Mesenchymal stem cell (in vitro differentiated cells and primary cell): ENCODE measurements at regions not wholly inside any gene's neighbourhood (a gene's known extent, or its start where the extent isn't known, plus 50 kb on each side); places are given as distances from the start of the nearest gene placed in this dataset.

Source experiments
- DNase-seq: peaks from one replicate; pipeline ENCODE4 v3.0.0-alpha.2; 2013
- H2AFZ ChIP-seq: one replicate; pipeline ENCODE4 v1.6.1; 2013; ENCODE audit warnings: low read depth, mild to moderate bottlenecking, control low read depth, inconsistent platforms, low read length, moderate library complexity
- H2AK5ac ChIP-seq: 2 replicates; pipeline ENCODE4 v1.6.1; 2013; ENCODE audit warnings: low read length, moderate library complexity, mild to moderate bottlenecking, inconsistent platforms; ENCODE audit not compliant: severe bottlenecking
- H2BK120ac ChIP-seq: one replicate; pipeline ENCODE4 v1.6.1; 2013; ENCODE audit warnings: low read depth, mild to moderate bottlenecking, inconsistent platforms, low read length, moderate library complexity
- H2BK12ac ChIP-seq, 2 experiments: one replicate each; pipeline ENCODE4 v1.6.1; 2013; ENCODE audit warnings: inconsistent platforms in 2 of 2, low read length in 2 of 2, mild to moderate bottlenecking in 2 of 2, moderate library complexity in 2 of 2, control low read depth in 1 of 2
- H2BK15ac ChIP-seq: one replicate; pipeline ENCODE4 v1.6.1; 2013; ENCODE audit warnings: mild to moderate bottlenecking, low read depth, inconsistent platforms; ENCODE audit not compliant: poor library complexity, severe bottlenecking
- H2BK5ac ChIP-seq: 2 replicates; pipeline ENCODE4 v1.6.1; 2013; ENCODE audit warnings: low read depth, mild to moderate bottlenecking, low read length, control low read depth, inconsistent platforms; ENCODE audit not compliant: poor library complexity, severe bottlenecking
- H3K14ac ChIP-seq, 2 experiments: one replicate each; pipeline ENCODE4 v1.6.1; 2013; ENCODE audit warnings: inconsistent platforms in 2 of 2, low read length in 2 of 2, control low read depth in 1 of 2, mild to moderate bottlenecking in 1 of 2, moderate library complexity in 1 of 2
- H3K18ac ChIP-seq, 2 experiments: one replicate each; pipeline ENCODE4 v1.6.1; 2013; ENCODE audit warnings: inconsistent platforms in 2 of 2, low read length in 2 of 2, control low read depth in 1 of 2, low read depth in 1 of 2, mild to moderate bottlenecking in 1 of 2
- H3K23ac ChIP-seq, 2 experiments: one replicate each; pipeline ENCODE4 v1.6.1; 2013; ENCODE audit warnings: inconsistent platforms in 2 of 2, low read length in 2 of 2, mild to moderate bottlenecking in 2 of 2, moderate library complexity in 2 of 2, control low read depth in 1 of 2
- H3K27ac ChIP-seq: 2 replicates; pipeline ENCODE4 v1.5.1; 2013; ENCODE audit warnings: mild to moderate bottlenecking, moderate library complexity, low read length, control low read depth, inconsistent platforms; ENCODE audit not compliant: poor library complexity, severe bottlenecking
- H3K27me3 ChIP-seq, 2 experiments: 2 replicates each; pipeline versions ENCODE4 v1.6.1 to v1.7.0; 2013; ENCODE audit warnings: low read length in 2 of 2, mild to moderate bottlenecking in 2 of 2, moderate library complexity in 2 of 2, control low read depth in 1 of 2, inconsistent platforms in 1 of 2; ENCODE audit not compliant: control insufficient read depth in 1 of 2, insufficient read depth in 1 of 2
- H3K36me3 ChIP-seq, 2 experiments: 2 replicates each; pipeline versions ENCODE4 v1.6.1 to v1.7.0; 2013; ENCODE audit warnings: low read length in 2 of 2, control low read depth in 1 of 2, inconsistent platforms in 1 of 2, low read depth in 1 of 2, mild to moderate bottlenecking in 1 of 2; ENCODE audit not compliant: insufficient read depth in 2 of 2, control insufficient read depth in 1 of 2
- H3K4ac ChIP-seq, 2 experiments: one replicate each; pipeline ENCODE4 v1.6.1; 2013; ENCODE audit warnings: inconsistent platforms in 2 of 2, low read length in 2 of 2, mild to moderate bottlenecking in 2 of 2, moderate library complexity in 2 of 2, control low read depth in 1 of 2, low read depth in 1 of 2
- H3K4me1 ChIP-seq: 2 replicates; pipeline ENCODE4 v1.6.1; 2013; ENCODE audit warnings: low read depth, low read length, control low read depth; ENCODE audit not compliant: control insufficient read depth, insufficient read depth
- H3K4me2 ChIP-seq: 2 replicates; pipeline ENCODE4 v1.6.1; 2013; ENCODE audit warnings: low read length, mild to moderate bottlenecking, inconsistent platforms; ENCODE audit not compliant: poor library complexity, severe bottlenecking
- H3K4me3 ChIP-seq, 2 experiments: 2 replicates each; pipeline versions ENCODE4 v1.5.1 to v1.7.0; 2013; ENCODE audit warnings: low read length in 2 of 2, mild to moderate bottlenecking in 2 of 2, control low read depth in 1 of 2, low read depth in 1 of 2; ENCODE audit not compliant: insufficient read depth in 1 of 2
- H3K79me1 ChIP-seq: replicated peaks from 2 replicates; pipeline ENCODE4 v1.6.1; 2013; ENCODE audit warnings: mild to moderate bottlenecking, control low read depth, low read length, inconsistent platforms; ENCODE audit not compliant: poor library complexity, severe bottlenecking
- H3K9ac ChIP-seq: 2 replicates; pipeline ENCODE4 v1.7.0; 2013; ENCODE audit warnings: mild to moderate bottlenecking, low read length, moderate library complexity
- H3K9me3 ChIP-seq: 2 replicates; pipeline ENCODE4 v1.7.0; 2013; ENCODE audit warnings: mild to moderate bottlenecking, low read length; ENCODE audit not compliant: control insufficient read depth
- H4K8ac ChIP-seq: one replicate; pipeline ENCODE4 v1.6.1; 2013; ENCODE audit warnings: inconsistent platforms, mild to moderate bottlenecking, low read length, moderate library complexity
- H4K91ac ChIP-seq: one replicate; pipeline ENCODE4 v1.6.1; 2013; ENCODE audit warnings: mild to moderate bottlenecking, low read length, inconsistent platforms
- WGBS: methylation state at CpG from one replicate; pipeline ENCODE4 v1.1.7; 2013; ENCODE audit warnings: mixed read lengths; 5-methylcytosine and 5-hydroxymethylcytosine counted together

DNA sequence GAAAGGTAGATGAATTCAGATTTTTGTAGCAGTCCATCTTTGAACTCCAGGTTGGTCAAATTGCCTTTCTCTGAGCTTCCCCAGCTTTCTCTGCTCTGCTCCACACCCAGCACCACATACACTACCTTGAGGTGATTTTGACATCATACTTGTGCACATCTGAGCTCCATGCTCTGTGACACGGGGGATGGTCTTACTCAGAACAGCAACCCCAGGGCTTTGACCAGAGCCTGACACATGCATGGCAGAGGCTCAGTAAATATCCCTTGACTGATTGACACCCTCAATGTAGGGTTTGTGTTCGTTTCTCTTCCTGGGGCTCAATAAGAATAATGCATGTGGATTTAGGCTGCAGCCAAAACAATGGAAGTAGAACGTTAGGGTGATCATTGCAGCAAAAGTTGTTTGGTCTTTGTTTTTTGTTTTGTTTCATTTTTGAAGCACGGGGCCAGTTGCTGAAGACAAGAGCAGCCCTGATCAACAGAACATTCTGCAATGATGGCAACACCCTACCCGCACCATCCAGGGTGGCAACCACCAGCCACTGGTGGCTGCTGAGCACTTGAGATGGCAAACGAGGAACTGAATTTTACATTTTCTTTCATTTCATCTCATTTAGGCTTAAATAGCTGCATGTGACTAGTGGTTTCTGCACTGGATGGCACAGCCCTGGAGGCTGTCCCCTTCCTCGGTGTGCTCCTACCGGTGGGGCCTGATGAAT, 224.8 kb upstream of the TNRC6C start:
- no peak overlapping the region for H2BK5ac ChIP-seq
- H3K4me2 ChIP-seq: no peak overlapping the region
- WGBS: 78% methylated on average over 7 of the region's 8 CpGs
- no peak overlapping the region for H3K23ac ChIP-seq
- no peak overlapping the region for H3K4me3 ChIP-seq
- no peaks in the 10 kb centered on the region for H3K36me3 ChIP-seq
- H2AFZ ChIP-seq: no peak overlapping the region
- H3K4ac ChIP-seq: no peak overlapping the region
- peaks cover 23% of the 10 kb centered on the region for H3K9me3 ChIP-seq
- no peak overlapping the region for H2BK120ac ChIP-seq
- no peaks in the 10 kb centered on the region for H3K79me1 ChIP-seq
- H3K27me3 ChIP-seq: peaks cover 46 to 60% of the 10 kb centered on the region in 2 experiments
- DNase-seq: no peak
- no peak overlapping the region for H2BK15ac ChIP-seq
- H4K8ac ChIP-seq: no peak overlapping the region
- no peak overlapping the region for H3K18ac ChIP-seq
- H2BK12ac ChIP-seq: no peak overlapping the region
- H3K9ac ChIP-seq: no peak overlapping the region
- H3K4me1 ChIP-seq: peaks cover 4% of the 10 kb centered on the region
- no peak overlapping the region for H3K14ac ChIP-seq
- no peak overlapping the region for H2AK5ac ChIP-seq
- H4K91ac ChIP-seq: no peak overlapping the region
- H3K27ac ChIP-seq: no peak overlapping the region

DNA sequence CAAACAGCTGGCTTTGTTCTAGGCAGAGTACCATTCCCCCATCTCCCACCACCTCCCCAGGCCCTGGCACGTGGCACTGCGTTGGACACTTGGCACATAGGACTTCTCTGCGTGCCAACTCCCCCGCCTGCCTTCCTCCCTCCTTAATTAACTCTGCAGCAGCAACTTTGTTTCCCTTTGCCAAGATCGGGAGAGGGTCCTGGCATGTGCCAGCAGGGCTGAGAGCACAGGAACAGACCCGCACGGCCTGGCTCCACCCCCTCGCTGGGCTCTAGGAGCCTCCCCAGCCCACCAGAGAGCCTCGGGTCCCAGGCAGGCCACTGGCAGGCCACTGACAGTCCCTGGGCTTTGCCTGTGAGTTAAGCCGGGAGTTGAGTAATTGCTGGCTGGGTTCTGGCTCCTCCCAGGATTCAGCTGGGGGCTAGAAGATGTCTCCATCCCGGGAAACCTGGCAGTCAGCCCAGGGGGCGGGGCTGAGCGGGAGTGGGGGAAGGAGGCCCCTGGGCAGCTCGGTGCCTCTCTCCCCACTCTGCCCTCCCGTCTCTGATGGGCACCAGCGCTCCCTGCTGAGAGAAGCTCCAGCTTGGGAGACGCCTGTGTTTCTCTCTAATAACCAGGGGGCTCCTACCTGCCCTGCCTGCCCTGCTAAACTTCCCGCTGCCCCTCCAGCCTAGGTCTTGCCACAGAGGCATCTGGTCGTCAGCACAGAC, 224.0 kb upstream of the TNRC6C start:
- peak; percentile 22 for DNase-seq
- Histone ChIP-seq H3K4ac (no peak overlapping the region), H2BK5ac (no peak overlapping the region), H3K4me2 (no peak overlapping the region), H3K4me1 (peaks cover 4% of the 10 kb centered on the region), H3K4me3 (peak overlapping the region in 1 of 2 experiments; percentile 47), H3K23ac (no peak overlapping the region), H3K36me3 (no peaks in the 10 kb centered on the region), H3K27ac (no peak overlapping the region), H3K79me1 (no peaks in the 10 kb centered on the region), H2AK5ac (no peak overlapping the region), H2BK120ac (no peak overlapping the region), H2BK12ac (no peak overlapping the region), H2AFZ (no peak overlapping the region), H3K9me3 (peaks cover 23% of the 10 kb centered on the region), H3K14ac (no peak overlapping the region), H3K18ac (no peak overlapping the region), H3K27me3 (peaks cover 49 to 65% of the 10 kb centered on the region in 2 experiments), H2BK15ac (no peak overlapping the region), H4K8ac (no peak overlapping the region), H3K9ac (no peak overlapping the region), H4K91ac (no peak overlapping the region)
- 46% methylated on average over 19 of the region's 19 CpGs for WGBS

DNA sequence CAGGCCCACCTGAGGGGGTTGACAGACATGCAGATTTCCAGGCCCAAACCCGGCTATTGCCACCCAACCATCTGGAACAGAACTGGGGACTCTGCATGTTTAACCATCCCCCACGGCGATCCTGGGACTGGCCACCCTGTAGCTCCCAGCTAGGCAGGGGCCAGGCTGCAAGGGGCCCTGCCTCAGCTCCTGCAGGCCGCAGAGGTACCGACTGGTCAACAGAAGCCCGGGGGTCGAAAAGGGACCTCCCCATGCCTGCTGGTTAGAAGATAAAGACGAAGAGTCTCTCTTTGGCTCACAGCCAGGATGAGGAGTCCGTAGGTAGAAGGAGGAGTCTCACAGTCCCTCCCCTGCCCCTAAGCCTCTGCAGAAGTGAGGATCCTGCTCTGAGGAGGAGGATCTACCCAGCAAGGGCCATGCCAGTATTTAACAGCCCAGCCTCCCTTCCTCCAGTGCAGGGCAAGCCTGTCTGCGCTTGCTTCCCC, 223.4 kb upstream of the TNRC6C start:
- no peak overlapping the region for H4K91ac ChIP-seq
- no peaks in the 10 kb centered on the region for H3K79me1 ChIP-seq
- peaks cover 4% of the 10 kb centered on the region for H3K4me1 ChIP-seq
- no peak overlapping the region for H3K23ac ChIP-seq
- no peak overlapping the region for H2AK5ac ChIP-seq
- H3K4me2 ChIP-seq: no peak overlapping the region
- peaks cover 23% of the 10 kb centered on the region for H3K9me3 ChIP-seq
- H2BK15ac ChIP-seq: no peak overlapping the region
- no peak overlapping the region for H3K14ac ChIP-seq
- WGBS: 41% methylated on average over 10 of the region's 10 CpGs
- H3K9ac ChIP-seq: no peak overlapping the region
- H3K27ac ChIP-seq: no peak overlapping the region
- H3K27me3 ChIP-seq: peaks cover 46 to 66% of the 10 kb centered on the region in 2 experiments
- H3K4me3 ChIP-seq: no peak overlapping the region
- H2BK120ac ChIP-seq: no peak overlapping the region
- H3K18ac ChIP-seq: peak overlapping the region in 1 of 2 experiments; percentile 5
- H3K4ac ChIP-seq: no peak overlapping the region
- DNase-seq: no peak
- H2BK5ac ChIP-seq: no peak overlapping the region
- H2BK12ac ChIP-seq: no peak overlapping the region
- no peaks in the 10 kb centered on the region for H3K36me3 ChIP-seq
- H4K8ac ChIP-seq: no peak overlapping the region
- H2AFZ ChIP-seq: no peak overlapping the region

DNA sequence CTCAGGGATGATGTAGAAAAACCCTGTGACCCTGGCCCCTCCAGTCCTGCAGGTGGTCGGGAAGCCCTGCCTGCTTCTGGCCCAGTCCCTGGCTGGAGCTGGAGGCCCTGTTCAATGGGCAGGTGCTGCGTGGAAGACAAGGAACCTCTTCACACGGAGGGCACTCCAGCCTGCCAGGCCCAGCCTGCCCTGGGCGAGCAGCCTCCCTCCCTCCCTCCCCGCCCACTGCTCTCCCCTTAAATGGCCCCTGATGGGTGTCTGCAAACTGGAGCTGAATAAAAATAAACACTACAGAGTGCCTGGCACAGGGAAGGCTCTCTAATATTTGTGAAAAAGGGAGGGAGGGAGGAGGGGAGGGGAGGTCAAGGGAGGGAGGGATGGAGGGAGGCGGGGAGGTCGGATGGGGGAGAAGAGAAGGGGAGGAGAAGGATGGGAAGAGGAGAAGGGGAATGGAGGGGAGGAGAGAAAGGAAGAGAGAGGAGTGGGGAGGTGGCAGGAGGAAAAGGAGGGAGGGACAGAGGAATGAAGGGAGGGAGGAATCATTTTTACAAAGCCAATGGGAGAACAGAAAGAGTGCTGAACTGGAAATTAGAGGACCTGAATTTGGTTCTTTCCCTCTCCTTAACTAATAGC, 222.8 kb upstream of the TNRC6C start:
- no peak overlapping the region for H2AFZ ChIP-seq
- H3K4ac ChIP-seq: no peak overlapping the region
- H2BK15ac ChIP-seq: no peak overlapping the region
- H3K27me3 ChIP-seq: peaks cover 46 to 70% of the 10 kb centered on the region in 2 experiments
- H3K9ac ChIP-seq: no peak overlapping the region
- no peak overlapping the region for H4K91ac ChIP-seq
- no peak overlapping the region for H2BK5ac ChIP-seq
- H3K14ac ChIP-seq: no peak overlapping the region
- H3K18ac ChIP-seq: peak overlapping the region in 1 of 2 experiments; percentile 5
- no peak overlapping the region for H3K27ac ChIP-seq
- no peak for DNase-seq
- no peak overlapping the region for H4K8ac ChIP-seq
- H3K23ac ChIP-seq: no peak overlapping the region
- H3K9me3 ChIP-seq: peaks cover 23% of the 10 kb centered on the region
- H2BK12ac ChIP-seq: no peak overlapping the region
- no peak overlapping the region for H3K4me3 ChIP-seq
- H3K4me2 ChIP-seq: no peak overlapping the region
- H2AK5ac ChIP-seq: no peak overlapping the region
- no peaks in the 10 kb centered on the region for H3K79me1 ChIP-seq
- H3K4me1 ChIP-seq: peaks cover 4% of the 10 kb centered on the region
- no peak overlapping the region for H2BK120ac ChIP-seq
- 53% methylated on average over 5 of the region's 7 CpGs for WGBS
- no peaks in the 10 kb centered on the region for H3K36me3 ChIP-seq
